HG02973 (cell line): ENCODE measurements at regions not wholly inside any gene's neighbourhood (a gene's known extent, or its start where the extent isn't known, plus 50 kb on each side); places are given as distances from the start of the nearest gene placed in this dataset.

Source experiments
- ATAC-seq: cut with Tn5 transposase; IDR thresholded peaks from one replicate; pipeline ENCODE4 v1.9.1; 2021; ENCODE audit warnings: moderate library complexity; ENCODE audit not compliant: unreplicated experiment

- no peak for ATAC-seq
Observed at GRCh38 chr10:78993261-78993945, 75.4 kb upstream of the ZMIZ1 start.

- ATAC-seq: no peak
Observed at GRCh38 chr10:78995987-78996791, 72.6 kb upstream of the ZMIZ1 start.

- no peak for ATAC-seq
Observed at GRCh38 chr10:78996792-78997129, 72.0 kb upstream of the ZMIZ1 start.

- ATAC-seq: no peak
Observed at GRCh38 chr10:78997635-78998618, 70.8 kb upstream of the ZMIZ1 start.

DNA sequence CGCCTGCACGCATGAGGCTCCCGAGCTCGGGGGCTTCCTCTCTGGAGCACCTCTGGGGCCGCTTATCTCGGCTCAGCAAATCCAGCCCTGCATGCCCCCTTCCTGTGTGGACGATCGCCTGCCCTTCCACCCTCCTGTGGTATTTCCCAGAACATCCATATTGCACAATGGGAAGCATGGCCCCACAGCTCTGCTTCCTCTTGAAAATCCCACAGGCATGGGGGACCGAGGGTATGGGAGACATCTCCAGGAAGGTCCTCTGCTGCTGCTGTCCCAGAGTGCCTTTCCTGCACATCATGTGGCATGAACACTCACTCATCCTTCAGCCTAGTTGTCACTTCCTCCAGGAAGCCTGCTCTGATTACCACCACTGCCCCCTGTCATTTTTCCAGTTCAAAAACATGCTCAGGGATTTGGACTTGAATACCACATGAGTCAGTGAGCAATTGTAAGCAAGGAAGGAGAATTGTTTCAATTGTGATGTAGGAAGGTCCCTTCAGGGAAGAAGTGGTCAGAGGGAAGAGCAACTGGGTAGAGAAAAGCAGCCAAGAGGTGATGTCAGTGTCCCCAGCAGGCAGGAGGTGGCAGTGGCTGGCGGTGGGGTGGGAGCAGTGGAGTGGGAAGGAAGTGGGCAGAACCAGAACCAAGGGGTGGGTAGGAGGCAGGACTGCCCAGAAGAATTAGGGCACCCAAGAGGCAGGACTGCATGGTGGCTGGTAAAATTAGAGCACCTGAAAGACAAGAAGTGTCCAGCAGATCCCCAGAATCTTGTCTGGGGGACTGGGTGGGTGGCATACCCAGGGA lies 67.5 kb upstream of the ZMIZ1 start:
- ATAC-seq: no peak

- no peak for ATAC-seq
Observed at GRCh38 chr10:79002336-79002735, 66.4 kb upstream of the ZMIZ1 start.

DNA sequence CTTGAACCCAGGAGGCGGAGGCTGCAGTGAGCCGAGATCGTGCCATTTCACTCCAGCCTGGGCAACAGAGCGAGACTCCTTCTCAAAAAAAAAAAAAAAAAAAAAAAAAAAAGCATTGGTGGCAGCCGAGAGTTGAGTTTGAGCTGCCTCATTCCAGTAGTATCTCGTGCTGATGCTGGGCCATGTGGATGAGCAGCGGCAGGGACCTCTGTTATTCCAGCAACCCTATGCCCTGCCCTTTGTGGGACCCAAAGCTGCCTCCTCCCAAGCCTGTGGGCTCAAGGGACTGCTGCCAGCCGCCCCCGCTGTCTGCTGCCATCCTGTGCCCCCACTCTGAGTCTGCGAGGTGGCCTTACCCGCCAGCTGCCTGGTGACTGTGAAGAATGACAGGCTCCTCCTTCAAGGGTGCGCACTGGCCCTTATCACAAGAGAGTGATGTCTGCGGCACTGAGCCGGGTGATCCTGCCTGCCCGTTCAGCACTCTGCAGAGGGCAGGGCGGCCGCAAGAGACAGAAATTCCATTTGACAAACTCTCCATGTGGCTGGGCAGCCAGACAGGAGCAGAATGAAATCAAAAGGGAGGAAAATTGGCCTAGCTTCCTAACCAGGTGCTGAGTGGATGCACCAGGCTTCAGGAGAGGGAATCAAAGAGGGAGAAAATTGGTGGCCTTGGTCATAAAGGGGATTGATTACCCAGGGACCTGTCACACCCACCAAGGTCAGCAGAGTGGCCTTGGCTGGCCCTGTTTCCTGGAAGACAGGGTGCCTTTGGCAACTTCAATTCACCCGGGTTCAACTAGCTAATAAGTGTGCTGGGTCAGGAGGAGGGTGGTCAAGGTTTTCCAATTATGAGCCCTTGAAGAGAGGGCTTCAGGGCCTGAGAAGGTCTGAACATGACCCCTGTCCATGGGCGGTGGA lies 65.3 kb upstream of the ZMIZ1 start:
- ATAC-seq: no peak

DNA sequence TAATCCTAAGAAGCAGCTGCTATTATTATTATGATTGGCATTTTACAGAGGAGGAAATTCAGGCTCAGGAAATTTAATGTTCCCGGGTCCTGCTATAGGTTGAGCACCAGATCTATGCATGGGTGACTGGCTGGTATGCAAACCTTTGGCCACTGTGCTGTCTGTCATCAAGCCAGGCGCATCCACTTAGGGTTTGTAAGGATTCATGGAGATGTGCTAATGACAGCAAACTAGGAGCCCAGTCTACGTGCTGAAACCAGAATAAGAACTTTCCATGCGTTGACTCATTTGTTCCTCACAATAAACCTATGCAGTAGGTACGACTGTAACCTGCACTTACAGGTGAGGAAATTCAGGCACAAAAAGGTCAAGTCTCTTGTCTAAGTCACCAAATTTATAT lies 64.5 kb upstream of the ZMIZ1 start:
- ATAC-seq: no peak

DNA sequence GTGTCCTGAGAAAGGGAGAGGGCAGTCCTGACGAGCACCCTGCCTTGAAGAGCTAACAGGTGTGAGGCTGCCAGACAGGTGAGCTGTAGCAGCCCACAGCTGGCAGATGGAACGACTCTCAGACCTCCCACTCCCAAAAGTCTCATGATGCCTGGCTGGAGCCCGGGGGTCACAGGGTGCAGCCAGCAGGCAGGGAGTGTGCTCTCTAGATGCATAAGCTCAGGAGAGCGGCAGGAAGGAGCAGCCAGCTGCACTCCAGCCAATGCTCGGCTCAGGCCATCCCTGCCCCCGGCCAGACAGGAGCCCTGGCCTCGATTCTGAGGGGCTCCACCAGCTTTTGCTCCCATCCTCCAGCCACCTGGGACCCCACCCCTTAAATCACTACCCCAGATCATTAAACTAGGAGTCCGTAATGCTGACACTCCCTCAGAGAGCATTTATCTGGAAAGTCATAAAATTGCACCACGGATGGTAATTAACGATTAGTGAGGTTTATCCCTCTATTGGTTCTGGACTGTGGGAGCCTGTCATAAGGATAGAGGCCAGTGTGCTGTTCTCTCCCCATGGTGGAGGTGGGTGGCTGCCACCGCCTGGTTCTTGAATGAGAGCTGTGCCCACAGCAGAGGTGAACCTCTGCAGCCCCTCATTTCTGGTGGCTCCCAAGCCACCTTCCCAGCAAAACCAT lies 63.5 kb upstream of the ZMIZ1 start:
- ATAC-seq: no peak

DNA sequence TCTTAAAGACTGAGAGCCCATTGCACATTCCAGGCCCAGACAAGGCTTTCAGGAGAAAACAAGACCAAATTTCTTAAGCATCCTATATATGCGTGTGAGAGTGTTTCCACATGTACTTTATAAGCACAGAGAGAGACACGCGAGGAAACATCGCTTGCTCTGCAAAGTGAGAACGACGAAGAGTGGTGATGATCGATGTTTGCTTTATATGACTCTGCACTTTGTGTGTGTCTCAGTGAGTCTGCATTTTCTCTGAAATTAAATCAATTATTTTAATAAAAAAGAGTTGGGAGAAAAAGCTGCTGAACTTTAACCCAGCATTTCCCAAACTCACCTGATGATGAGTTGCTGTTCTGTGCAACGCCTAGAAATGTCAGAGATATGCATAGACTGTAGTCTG lies 61.7 kb upstream of the ZMIZ1 start:
- ATAC-seq: no peak

GRCh38 chr10:79007421-79008319 lies 61.1 kb upstream of the ZMIZ1 start:
- no peak for ATAC-seq

GRCh38 chr10:79009145-79009544 lies 59.6 kb upstream of the ZMIZ1 start:
- ATAC-seq: no peak

DNA sequence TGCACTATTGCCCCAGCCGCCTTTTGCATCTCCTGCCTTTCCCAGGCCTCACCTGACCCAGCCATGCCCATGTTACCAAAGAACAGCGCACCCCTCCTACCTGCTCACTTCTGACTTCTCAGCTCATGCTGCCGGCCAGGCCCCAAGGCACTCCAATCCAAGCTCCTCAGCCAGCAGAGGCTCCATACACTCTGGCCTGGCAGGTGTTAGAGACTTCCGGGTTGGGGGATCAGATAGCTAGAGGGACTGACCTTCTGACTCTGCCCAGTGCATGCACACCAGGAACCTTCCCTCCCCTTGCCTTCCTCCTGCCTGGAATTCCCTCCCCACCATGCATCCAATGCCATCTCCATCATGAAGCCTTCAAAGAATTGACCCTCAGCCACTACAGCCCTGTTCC lies 56.2 kb upstream of the ZMIZ1 start:
- no peak for ATAC-seq

GRCh38 chr10:79013406-79013987 lies 55.3 kb upstream of the ZMIZ1 start:
- ATAC-seq: no peak

DNA sequence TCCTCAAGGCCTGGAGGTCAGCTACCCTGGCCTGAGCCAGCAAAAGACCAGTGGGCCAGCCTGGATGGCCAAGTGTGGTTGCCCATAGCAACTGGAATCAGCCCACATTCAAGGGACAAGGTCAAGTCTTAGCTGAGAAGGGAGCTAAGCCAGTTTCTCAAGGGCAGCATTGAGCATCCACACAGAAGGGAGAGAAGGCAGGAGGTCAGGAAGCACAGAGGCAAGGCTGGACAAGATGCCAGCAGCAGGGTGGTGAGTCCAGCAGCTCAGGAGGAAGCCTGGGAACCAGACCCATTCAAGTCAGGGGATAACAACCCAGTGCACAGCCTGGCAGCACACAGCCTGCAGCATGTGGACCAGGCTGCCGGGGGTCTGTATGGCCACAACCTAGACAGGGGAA lies 54.0 kb upstream of the ZMIZ1 start:
- ATAC-seq: no peak

GRCh38 chr10:79017882-79018520 lies 50.8 kb upstream of the ZMIZ1 start:
- ATAC-seq: no peak

DNA sequence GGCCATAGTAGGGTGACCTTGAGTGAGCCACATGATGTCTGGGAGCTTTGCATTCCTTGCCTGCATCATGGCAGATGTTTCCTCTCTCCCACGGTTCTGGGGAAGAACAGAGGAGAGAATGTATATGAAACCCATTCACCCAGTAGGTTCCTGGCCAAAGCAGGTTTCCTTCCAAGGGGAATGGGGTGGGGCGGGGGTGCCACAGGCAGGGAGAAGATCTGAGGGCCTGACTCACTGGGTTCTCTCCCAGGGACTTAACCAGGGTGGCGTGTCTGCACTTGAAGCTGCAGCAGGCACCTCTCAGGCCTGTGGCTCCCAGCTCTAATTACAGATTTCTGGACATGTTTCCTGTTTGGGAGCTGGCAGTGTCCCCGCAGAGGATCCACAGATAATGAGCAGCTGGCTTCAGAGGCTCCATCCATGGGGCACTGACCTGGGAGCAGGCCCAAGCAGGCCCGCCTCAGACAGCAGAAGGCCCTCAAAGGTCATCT lies 50.2 kb upstream of the ZMIZ1 start:
- ATAC-seq: no peak
